Esophagus muscularis mucosa (tissue), 4 donors: ENCODE measurements at regions not wholly inside any gene's neighbourhood (a gene's known extent, or its start where the extent isn't known, plus 50 kb on each side); places are given as distances from the start of the nearest gene placed in this dataset.

Experiments used
- CTCF ChIP-seq, 3 experiments: fragments of 200-600 bp in 2 of 3; fragments of 450-650 bp in 1 of 3; sonication (generic) in 2 of 3; IDR thresholded peaks; one replicate each; pipeline ENCODE4 v1.5.1; 2017 to 2019; ENCODE audit warnings: antibody characterized with exemption in 3 of 3, mild to moderate bottlenecking in 2 of 3, moderate library complexity in 1 of 3
- EP300 ChIP-seq: sonication (generic); formaldehyde crosslinking; IDR thresholded peaks from one replicate; pipeline ENCODE4 v1.6.1; 2017; ENCODE audit warnings: antibody characterized with exemption
- POLR2A ChIP-seq: fragments of 450-650 bp; IDR thresholded peaks from one replicate; pipeline ENCODE4 v1.6.1; 2017; ENCODE audit warnings: antibody characterized with exemption, moderate library complexity, mild to moderate bottlenecking, low read depth
- POLR2AphosphoS5 ChIP-seq, 2 donors: sonication (generic); formaldehyde crosslinking; IDR thresholded peaks; one replicate each; pipeline ENCODE4 v1.6.1; 2017; ENCODE audit warnings: antibody characterized with exemption in 2 of 2

DNA sequence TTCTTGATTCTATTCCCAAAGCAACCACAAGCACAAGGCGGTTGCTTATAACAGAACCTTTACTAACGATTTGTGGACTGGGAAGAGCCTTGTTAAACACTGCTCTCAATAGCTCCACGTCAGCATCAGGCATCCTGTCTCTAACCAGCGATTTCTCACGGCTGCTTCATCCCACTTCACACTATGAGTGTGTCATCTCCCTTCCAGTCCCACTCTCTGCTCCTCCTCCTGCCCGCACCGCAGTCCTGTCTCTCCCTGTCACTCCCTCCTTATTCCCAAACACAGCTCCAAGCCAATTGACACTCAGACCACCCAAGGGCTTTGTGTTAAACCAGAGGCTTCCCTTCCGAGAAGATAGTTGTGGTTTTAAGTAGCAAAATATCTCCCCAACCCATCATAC is 94.8 kb downstream of the ABHD5 start:
- TF ChIP-seq POLR2AphosphoS5 (IDR thresholded peaks at IDR 0.05) (no peak), POLR2A (no peak), CTCF (IDR thresholded peaks at IDR 0.05) (no peak), EP300 (no peak)
